Adrenal gland (tissue), 5 donors: ENCODE measurements at regions not wholly inside any gene's neighbourhood (a gene's known extent, or its start where the extent isn't known, plus 50 kb on each side); places are given as distances from the start of the nearest gene placed in this dataset.

Experiments
- CTCF ChIP-seq, 6 experiments: fragments of 450-650 bp in 4 of 6; fragments of 200-600 bp in 2 of 6; sonication (generic) in 1 of 6; IDR thresholded peaks; 1 replicate in 5 of 6; 2 replicates in 1 of 6; pipeline versions ENCODE4 v1.5.1 to v1.8.0; 2016 to 2021; ENCODE audit warnings: antibody characterized with exemption in 6 of 6, mild to moderate bottlenecking in 2 of 6, moderate library complexity in 1 of 6
- POLR2A ChIP-seq, 2 donors: fragments of 450-650 bp; IDR thresholded peaks; one replicate each; pipeline ENCODE4 v1.6.1; 2017; ENCODE audit warnings: antibody characterized with exemption in 2 of 2, mild to moderate bottlenecking in 2 of 2, moderate library complexity in 1 of 2
- donor health status: DM: no; HTN: no; CAD: no.

- TF ChIP-seq CTCF (IDR thresholded peaks at IDR 0.05), result no peak
- no peak for TF ChIP-seq POLR2A (IDR thresholded peaks at IDR 0.05)
These were observed 246.8 kb upstream of the HS6ST1 start for GRCh38 chr2:128565441-128565840.
